K562 (cell line): ENCODE measurements at regions not wholly inside any gene's neighbourhood (a gene's known extent, or its start where the extent isn't known, plus 50 kb on each side); places are given as distances from the start of the nearest gene placed in this dataset.

Source experiments
- ATAC-seq: fragments of 200-7000 bp; cut with Tn5 transposase; 3 replicates; pipeline ENCODE4 v1.9.1; 2020; ENCODE audit warnings: moderate library complexity
- BruUV-seq: library from RNA; stranded (reverse); fragments of 400-500 nt; replicated peaks from 2 replicates; lab custom pipeline; 2021; lab: Mats Ljungman, UMichigan
- CTCF ChIA-PET: fragments of 300-600 bp; formaldehyde crosslinking; extraction: SDS; loops from one replicate; lab custom pipeline; 2021; ENCODE audit warnings: low intra/inter-chr PET ratio; lab: Yijun Ruan, JAX
- POLR2A ChIA-PET: fragments of 300-600, 350-650 bp; sonication (Branson Sonifier 250); formaldehyde crosslinking; extraction: SDS; loops from one replicate; lab custom pipeline; 2021; ENCODE audit warnings: antibody characterized with exemption, inconsistent platforms; lab: Yijun Ruan, JAX
- DNase-seq, 4 experiments: peaks; one replicate each; pipeline versions ENCODE4 v3.0.0 to v3.0.0-alpha.2; 2011 to 2018; ENCODE audit warnings: low spot score in 3 of 4, mixed read lengths in 3 of 4; ENCODE audit errors: extremely low read depth in 1 of 4
- FAIRE-seq: peaks from 2 replicates; lab custom pipeline; 2011; peaks lifted over from hg19 to GRCh38; lab: Jason Lieb, UNC
- H2AFZ ChIP-seq: 2 replicates; pipeline ENCODE4 v1.6.0; 2011; ENCODE audit warnings: low read depth, low read length, control low read depth, inconsistent platforms
- H3K27ac ChIP-seq: fragments of 200-600 bp; 3 replicates; pipeline ENCODE4 v1.8.0; 2011; ENCODE audit warnings: low read depth, mild to moderate bottlenecking, control low read depth, inconsistent platforms, low read length, moderate library complexity, mixed read lengths; ENCODE audit errors: extremely low read depth
- H3K27me3 ChIP-seq, 2 experiments: fragments of 300-600 bp in 1 of 2; 2 replicates in 1 of 2; 3 replicates in 1 of 2; pipeline versions ENCODE4 v1.6.0 to v1.8.0; 2011; ENCODE audit warnings: inconsistent platforms in 2 of 2, low read length in 2 of 2, mild to moderate bottlenecking in 1 of 2, mixed read lengths in 1 of 2, moderate library complexity in 1 of 2; ENCODE audit not compliant: control insufficient read depth in 2 of 2, insufficient read depth in 2 of 2
- H3K36me3 ChIP-seq: fragments of 300-600 bp; 3 replicates; pipeline ENCODE4 v1.8.0; 2011; ENCODE audit warnings: mild to moderate bottlenecking, low read length, inconsistent platforms; ENCODE audit not compliant: control insufficient read depth, insufficient read depth
- H3K4me1 ChIP-seq, 2 experiments: fragments of 200-600 bp in 1 of 2; replicated peaks in 1 of 2; 2 replicates in 1 of 2; 3 replicates in 1 of 2; pipeline versions ENCODE4 v1.5.1 to v1.8.0; 2011; ENCODE audit warnings: inconsistent platforms in 2 of 2, low read length in 2 of 2, mild to moderate bottlenecking in 1 of 2, mixed read lengths in 1 of 2, moderate library complexity in 1 of 2; ENCODE audit not compliant: control insufficient read depth in 2 of 2, insufficient read depth in 2 of 2
- H3K4me2 ChIP-seq: 2 replicates; pipeline ENCODE4 v1.6.1; 2011; ENCODE audit warnings: low read length, control low read depth, inconsistent platforms, mixed read lengths; ENCODE audit not compliant: insufficient read depth
- H3K4me3 ChIP-seq: fragments of 200-600 bp; sonication (generic), shearing (Covaris generic); 2 replicates; pipeline ENCODE4 v1.5.1; 2016; ENCODE audit warnings: control low read depth, inconsistent platforms
- H3K79me2 ChIP-seq: fragments of 200-600 bp; 3 replicates; pipeline ENCODE4 v1.8.0; 2011; ENCODE audit warnings: low read length, inconsistent platforms; ENCODE audit not compliant: control insufficient read depth, insufficient read depth
- H3K9ac ChIP-seq, 2 experiments: 2 replicates each; pipeline versions ENCODE4 v1.6.0 to v1.6.1; 2011; ENCODE audit warnings: low read depth in 2 of 2, low read length in 2 of 2, control low read depth in 1 of 2, inconsistent platforms in 1 of 2, mild to moderate bottlenecking in 1 of 2, mixed read lengths in 1 of 2; ENCODE audit not compliant: insufficient read depth in 1 of 2
- H3K9me1 ChIP-seq: one replicate; pipeline ENCODE4 v1.6.0; 2011; ENCODE audit warnings: inconsistent platforms, mild to moderate bottlenecking, low read length, moderate library complexity; ENCODE audit not compliant: control insufficient read depth, insufficient read depth
- H3K9me3 ChIP-seq: replicated peaks from 2 replicates; pipeline ENCODE4 v1.5.1; 2011; ENCODE audit warnings: low read depth, low read length, inconsistent platforms; ENCODE audit not compliant: control insufficient read depth, insufficient read depth
- H4K20me1 ChIP-seq: replicated peaks from 2 replicates; pipeline ENCODE4 v1.6.1; 2011; ENCODE audit warnings: low read length, inconsistent platforms, mixed read lengths; ENCODE audit not compliant: control insufficient read depth, insufficient read depth
- BRCA1 ChIP-seq, 2 experiments: fragments of 450-650 bp in 1 of 2; sonication (generic) in 1 of 2; formaldehyde crosslinking in 1 of 2; IDR thresholded peaks; 2 replicates each; pipeline versions ENCODE4 v1.5.0 to v1.6.1; 2017 to 2020; ENCODE audit warnings: mild to moderate bottlenecking in 1 of 2, missing genetic modification reagents in 1 of 2
- CAMTA2 ChIP-seq: fragments of 250-450 bp; sonication (Bioruptor Pico); conservative IDR thresholded peaks from 2 replicates; pipeline ENCODE4 v1.5.1; 2022
- E2F3 ChIP-seq: fragments of 250-450 bp; sonication (Bioruptor Pico); IDR thresholded peaks from 2 replicates; pipeline ENCODE4 v1.4.0; 2020; ENCODE audit warnings: mild to moderate bottlenecking
- HLTF ChIP-seq: fragments of 450-650 bp; IDR thresholded peaks from 2 replicates; pipeline ENCODE4 v1.6.1; 2016
- SP1 ChIP-seq: sonication (generic); formaldehyde crosslinking; IDR thresholded peaks from 2 replicates; pipeline ENCODE4 v1.8.1; 2022; ENCODE audit warnings: mild to moderate bottlenecking, missing genetic modification reagents
- STAG1 ChIP-seq: sonication (generic); formaldehyde crosslinking; IDR thresholded peaks from 2 replicates; pipeline ENCODE4 v1.5.0; 2020; ENCODE audit warnings: missing genetic modification reagents, borderline replicate concordance
- TAL1 ChIP-seq: fragments of 450-650 bp; IDR thresholded peaks from 2 replicates; pipeline ENCODE4 v1.6.1; 2016; ENCODE audit warnings: mild to moderate bottlenecking
- TCF15 ChIP-seq: fragments of 250-450 bp; sonication (Bioruptor Pico); IDR thresholded peaks from 2 replicates; pipeline ENCODE4 v1.8.0; 2022; ENCODE audit warnings: moderate library complexity, mild to moderate bottlenecking, inconsistent platforms
- ZNF124 ChIP-seq: sonication (generic); formaldehyde crosslinking; IDR thresholded peaks from 2 replicates; pipeline ENCODE4 v1.8.1; 2022; ENCODE audit warnings: missing genetic modification reagents
- ZNF224 ChIP-seq: sonication (generic); formaldehyde crosslinking; IDR thresholded peaks from 2 replicates; pipeline ENCODE4 v1.8.0; 2022; ENCODE audit warnings: mild to moderate bottlenecking, missing genetic modification reagents
- ZNF277 ChIP-seq: fragments of 250-450 bp; sonication (Bioruptor Pico); IDR thresholded peaks from 2 replicates; pipeline ENCODE4 v1.8.0; 2022; ENCODE audit warnings: inconsistent platforms, mild to moderate bottlenecking, moderate library complexity, borderline replicate concordance
- ZNF41 ChIP-seq: fragments of 250-450 bp; sonication (Bioruptor Pico); conservative IDR thresholded peaks from 2 replicates; pipeline ENCODE4 v1.4.0; 2020; ENCODE audit warnings: mild to moderate bottlenecking
- WGBS: fragments of 100-300 bp; shearing (Covaris generic); methylation state at CpG from one replicate; pipeline ENCODE4 v1.1.6; 2016; ENCODE audit warnings: low coverage, mixed read lengths; ENCODE audit not compliant: insufficient coverage; ENCODE audit errors: missing lambda C conversion rate; 5-methylcytosine and 5-hydroxymethylcytosine counted together
- in situ Hi-C: fragments of 300-500 bp; cut with MboI; formaldehyde crosslinking; loops from 4 replicates; pipeline ENCODE4 v1.15.0; 2018; ENCODE audit warnings: inconsistent platforms, mixed read lengths
- intact Hi-C: fragments of 100-400 bp; cut with micrococcal nuclease; formaldehyde crosslinking; loops from 2 replicates; pipeline ENCODE4 v1.14.2; 2022

GRCh38 chr6:71198908-71199307 lies 89.7 kb upstream of the OGFRL1 start:
- BruUV-seq = no TSS peak
- intact Hi-C loops = no loop called here
- ChIA-PET CTCF (no interaction called here), POLR2A (interaction anchor here (0.5 kb wide), 1 partner anchor 31 kb away, joined by 3 read pairs; no protein-coding TSS in a partner anchor)
- TF ChIP-seq E2F3 (CRISPR knock-in tag) (no peak), BRCA1 (IDR thresholded peaks at IDR 0.05) (no peak), BRCA1 (CRISPR knock-in tag; IDR thresholded peaks at IDR 0.05) (no peak), ZNF41 (CRISPR knock-in tag) (no peak), ZNF224 (CRISPR knock-in tag) (no peak), ZNF277 (no peak), TAL1 (no peak), HLTF (no peak), CAMTA2 (CRISPR knock-in tag) (no peak), ZNF124 (no peak), STAG1 (CRISPR knock-in tag) (no peak), SP1 (CRISPR knock-in tag) (no peak), TCF15 (CRISPR knock-in tag) (no peak)
- WGBS = 0% methylated on average over 2 of the region's 2 CpGs
- in situ Hi-C loops = no loop called here
- FAIRE-seq (no peak), ATAC-seq (no peak), DNase-seq (no peak)
- H4K20me1 ChIP-seq = no peaks in the 10 kb centered on the region
- H3K4me3 ChIP-seq = no peak overlapping the region
- no peak overlapping the region for H3K9ac ChIP-seq
- no peaks in the 10 kb centered on the region for H3K36me3 ChIP-seq
- H3K4me2 ChIP-seq = no peak overlapping the region
- no peak overlapping the region for H3K27ac ChIP-seq
- no peaks in the 10 kb centered on the region for H3K9me1 ChIP-seq
- no peaks in the 10 kb centered on the region for H3K79me2 ChIP-seq
- no peaks in the 10 kb centered on the region for H3K27me3 ChIP-seq
- H3K4me1 ChIP-seq = no peaks in the 10 kb centered on the region
- no peak overlapping the region for H2AFZ ChIP-seq
- H3K9me3 ChIP-seq = no peaks in the 10 kb centered on the region
